ENCODE measurements at regions not wholly inside any gene's neighbourhood (a gene's known extent, or its start where the extent isn't known, plus 50 kb on each side); places are given as distances from the start of the nearest gene placed in this dataset.
"Not testable (repeated sequence)": the region's sequence is repeated elsewhere in the genome, so short reads cannot be mapped to it uniquely, and the experiment has no call there.

DNA sequence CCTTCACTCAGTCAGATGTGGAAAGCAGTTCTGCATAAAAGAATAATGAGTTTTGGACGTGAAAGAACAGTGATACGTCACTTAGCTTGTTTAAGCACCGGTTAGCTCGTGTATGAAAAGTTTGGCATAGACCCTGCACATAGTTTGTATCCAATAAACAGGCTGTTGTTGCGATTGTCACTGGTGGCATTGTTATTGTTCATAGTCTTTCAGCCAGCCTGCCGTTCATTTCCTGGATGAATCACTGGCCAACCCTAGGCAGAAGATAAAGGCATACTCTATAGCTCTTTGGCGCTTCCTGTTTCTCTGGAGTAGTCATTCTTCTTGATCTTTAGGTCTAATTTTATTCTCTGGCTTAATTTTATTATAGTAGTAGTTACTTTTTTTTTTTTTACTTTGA, 57.8 kb upstream of the ANKRD30A start:
- no peak for DNase-seq (ENCODE audit: low spot score)

DNA sequence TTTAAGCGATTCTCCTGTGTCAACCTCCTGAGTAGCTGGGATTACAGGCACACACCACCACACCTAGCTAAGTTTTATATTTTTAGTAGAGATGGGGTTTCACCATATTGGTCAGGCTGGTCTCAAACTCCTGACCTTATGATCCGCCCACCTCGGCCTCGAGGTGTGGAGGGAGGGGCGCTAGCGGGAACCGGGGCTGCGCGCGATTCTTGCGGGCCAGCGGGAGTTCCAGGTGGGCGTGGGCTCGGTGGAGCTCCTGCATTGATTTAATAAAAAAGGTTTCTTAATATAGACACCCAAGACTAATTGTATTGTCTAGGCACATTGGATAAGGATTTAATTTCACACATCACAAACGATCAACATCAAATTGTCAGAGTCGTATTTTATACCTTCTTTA, 63.1 kb upstream of the ANKRD30A start:
- DNase-seq (ENCODE audit: low spot score): not testable (repeated sequence)

DNA sequence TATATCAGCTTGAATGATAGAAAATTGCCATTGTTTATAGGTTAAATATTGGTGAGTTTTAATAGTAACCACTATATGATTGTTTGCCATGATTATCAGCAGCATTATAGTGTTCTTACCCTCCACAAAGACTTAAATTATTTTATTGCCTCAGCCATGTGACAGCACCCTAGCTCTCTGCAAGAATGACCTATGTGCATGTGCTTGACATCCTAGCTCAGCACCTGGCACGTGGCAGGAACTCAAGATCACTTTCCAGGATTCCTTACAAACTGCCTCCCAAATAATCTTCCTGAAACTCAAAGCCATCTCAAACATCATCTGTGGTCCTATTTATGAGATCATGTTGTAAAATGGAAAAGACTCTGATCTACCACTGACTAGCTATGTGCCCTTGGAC, 68.1 kb upstream of the ANKRD30A start:
- DNase-seq (ENCODE audit: low spot score): no peak

DNA sequence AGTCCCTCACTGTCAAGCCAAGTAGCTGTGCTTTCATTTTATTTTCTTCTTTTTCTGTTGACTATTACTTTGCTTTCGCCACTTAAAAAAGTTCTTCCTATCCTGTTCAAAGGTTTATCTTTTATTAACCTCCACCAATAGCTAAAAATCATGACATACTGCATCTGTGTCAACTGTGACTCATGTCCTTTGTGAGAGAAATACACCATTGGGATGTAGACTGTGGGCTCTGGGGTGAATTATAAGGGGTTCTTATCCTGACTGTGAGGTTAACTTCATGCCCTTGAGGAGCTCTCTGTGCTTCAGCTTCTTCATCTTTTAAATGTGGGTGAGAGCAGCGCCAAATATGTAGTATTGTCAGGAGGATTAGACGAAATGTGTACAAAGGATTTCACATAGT, 71.9 kb upstream of the ANKRD30A start:
- no peak for DNase-seq (ENCODE audit: low spot score)

DNA sequence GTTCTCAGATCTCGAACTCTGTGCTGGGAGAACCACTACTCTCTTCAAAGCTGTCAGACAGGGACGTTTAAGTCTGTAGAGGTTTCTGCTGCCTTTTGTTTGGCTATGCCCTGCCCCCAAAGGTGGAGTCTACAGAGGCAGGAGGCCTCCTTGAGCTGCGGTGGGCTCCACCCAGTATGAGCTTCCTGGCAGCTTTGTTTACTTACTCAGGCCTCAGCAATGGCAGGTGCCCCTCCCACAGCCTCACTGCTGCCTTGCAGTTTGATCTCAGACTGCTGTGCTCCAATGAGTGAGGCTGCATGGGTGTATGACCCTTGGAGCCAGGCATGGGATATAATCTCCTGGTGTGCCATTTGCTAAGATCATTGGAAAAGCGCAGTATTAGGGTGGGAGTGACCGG, 75.4 kb upstream of the ANKRD30A start:
- DNase-seq (ENCODE audit: low spot score): not testable (repeated sequence)

DNA sequence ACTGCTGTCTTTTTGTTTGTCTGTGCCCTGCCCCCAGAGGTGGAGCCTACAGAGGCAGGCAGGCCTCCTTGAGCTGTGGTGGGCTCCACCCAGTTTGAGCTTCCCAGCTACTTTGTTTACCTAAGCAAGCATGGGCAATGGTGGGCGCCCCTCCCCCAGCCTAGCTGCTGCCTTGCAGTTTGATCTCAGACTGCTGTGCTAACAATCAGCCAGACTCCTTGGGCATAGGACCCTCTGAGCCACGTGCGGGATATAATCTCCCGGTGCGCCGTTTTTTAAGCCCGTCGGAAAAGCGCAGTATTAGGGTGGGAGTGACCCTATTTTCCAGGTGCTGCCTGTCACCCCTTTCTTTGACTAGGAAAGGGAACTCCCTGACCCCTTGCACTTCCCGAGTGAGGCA, 81.1 kb upstream of the ANKRD30A start:
- DNase-seq (ENCODE audit: low spot score): not testable (repeated sequence)

DNA sequence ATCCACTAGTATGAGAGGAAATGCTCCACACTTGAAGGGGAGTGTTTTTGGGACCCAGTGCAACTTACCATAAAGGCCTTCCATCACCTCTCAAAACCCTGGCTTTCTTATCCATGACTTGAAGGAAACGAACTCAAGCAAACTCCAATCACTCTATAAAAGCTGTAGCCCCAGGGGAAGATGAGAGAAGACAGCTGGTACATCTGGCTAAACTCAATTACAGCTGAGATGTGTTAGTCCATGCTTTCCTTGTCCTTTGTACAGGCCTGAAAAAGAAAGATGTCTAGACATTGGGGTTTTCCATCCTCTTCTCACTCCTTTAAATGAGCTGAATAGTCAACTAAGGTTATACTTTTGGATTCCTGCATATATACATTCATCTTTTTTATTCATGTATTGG, 89.5 kb upstream of the ANKRD30A start:
- no peak for DNase-seq (ENCODE audit: low spot score)

DNA sequence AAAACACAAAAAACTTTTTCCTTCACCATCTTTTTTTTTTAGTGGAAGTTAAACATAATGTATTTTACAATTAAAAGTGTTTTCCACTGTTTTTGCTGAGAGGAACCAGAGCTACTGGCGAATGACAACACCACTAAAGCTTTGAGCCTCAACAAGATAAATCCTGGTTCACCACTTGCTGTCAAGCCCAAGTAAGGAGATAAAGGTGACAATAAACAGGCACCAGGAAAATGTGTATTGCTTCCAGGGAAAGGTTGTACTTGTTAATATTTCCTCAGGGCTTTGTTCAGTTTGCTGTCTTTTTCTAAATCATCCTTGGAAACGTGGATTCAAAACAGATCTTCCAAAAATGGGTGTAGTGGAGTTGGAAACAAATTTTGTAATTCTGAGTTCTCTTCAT, 109.9 kb upstream of the ANKRD30A start:
- DNase-seq (ENCODE audit: low spot score): no peak

DNA sequence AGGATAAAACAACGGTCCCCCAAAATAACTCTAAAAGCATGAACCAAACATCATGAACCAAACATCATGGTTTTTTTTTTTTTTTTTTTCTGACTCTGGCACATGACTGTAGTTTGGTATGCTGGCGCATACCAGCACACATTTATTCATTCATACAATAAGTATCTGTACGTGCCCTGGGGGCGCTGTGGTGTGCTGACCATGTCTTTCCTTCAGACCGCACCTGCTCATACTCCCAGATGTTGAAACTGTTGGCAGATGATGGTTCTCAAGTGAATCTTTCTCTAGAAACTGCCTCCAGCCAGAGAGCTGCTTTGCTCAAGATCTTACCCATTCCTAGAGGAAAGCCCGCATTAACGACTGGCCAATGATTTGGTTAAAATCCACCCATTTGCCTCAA, 114.7 kb upstream of the ANKRD30A start:
- DNase-seq (ENCODE audit: low spot score): no peak

DNA sequence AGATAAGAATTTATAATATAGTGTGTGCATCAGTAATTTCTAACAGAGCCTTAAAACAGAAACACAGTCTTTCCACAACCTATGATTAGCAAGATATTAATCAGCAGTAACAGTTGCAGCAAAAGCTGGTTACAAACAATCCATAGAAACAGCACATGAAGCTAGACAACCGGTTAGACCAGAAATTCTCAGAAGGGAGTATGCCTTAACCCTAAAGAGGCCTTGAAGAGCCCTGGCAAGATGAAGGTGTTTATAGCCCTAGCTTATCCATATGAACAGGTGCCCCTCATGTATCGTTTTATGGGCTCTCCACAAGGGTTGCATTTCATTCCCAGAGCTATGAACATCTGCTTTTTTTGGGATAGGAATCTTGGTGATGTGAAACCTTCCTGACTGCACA, 117.1 kb upstream of the ANKRD30A start:
- DNase-seq (ENCODE audit: low spot score): not testable (repeated sequence)

DNA sequence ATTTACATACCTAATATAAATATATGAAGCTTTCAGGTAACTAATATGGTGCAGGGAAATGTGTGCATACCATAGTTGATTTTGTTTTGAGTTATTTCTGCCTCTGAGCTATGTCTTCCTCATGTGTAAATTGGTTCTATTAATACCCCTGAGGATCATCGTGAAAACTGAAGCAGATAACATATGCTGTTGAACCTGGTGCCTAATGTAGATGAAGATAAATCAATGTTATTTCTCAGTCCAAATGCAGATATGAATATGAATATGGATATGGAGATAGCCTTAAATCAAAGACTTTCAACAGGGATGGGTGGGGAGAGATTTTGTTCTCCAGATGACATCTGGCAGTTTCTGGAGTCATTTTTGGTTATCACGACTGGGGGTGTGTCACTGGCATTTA, 122.3 kb upstream of the ANKRD30A start:
- DNase-seq (ENCODE audit: low spot score): no peak

DNA sequence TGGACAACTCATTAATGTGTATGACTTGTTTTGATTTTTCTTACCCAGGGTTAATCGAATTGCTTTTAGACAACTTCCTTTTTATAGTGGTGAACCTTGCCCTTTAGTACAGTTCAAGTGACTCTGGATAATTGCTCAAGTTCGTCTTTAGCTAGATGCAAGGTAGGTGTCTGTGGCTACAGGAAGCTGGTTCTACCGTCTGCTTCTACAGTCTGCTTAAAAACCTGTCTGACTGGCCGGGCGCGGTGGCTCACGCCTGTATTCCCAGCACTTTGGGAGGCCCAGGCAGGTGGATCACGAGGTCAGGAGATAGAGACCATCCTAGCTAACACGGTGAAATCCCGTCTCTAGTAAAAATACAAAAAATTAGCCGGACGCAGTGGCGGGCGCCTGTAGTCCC, 129.6 kb upstream of the ANKRD30A start:
- not testable (repeated sequence) for DNase-seq (ENCODE audit: low spot score)

DNA sequence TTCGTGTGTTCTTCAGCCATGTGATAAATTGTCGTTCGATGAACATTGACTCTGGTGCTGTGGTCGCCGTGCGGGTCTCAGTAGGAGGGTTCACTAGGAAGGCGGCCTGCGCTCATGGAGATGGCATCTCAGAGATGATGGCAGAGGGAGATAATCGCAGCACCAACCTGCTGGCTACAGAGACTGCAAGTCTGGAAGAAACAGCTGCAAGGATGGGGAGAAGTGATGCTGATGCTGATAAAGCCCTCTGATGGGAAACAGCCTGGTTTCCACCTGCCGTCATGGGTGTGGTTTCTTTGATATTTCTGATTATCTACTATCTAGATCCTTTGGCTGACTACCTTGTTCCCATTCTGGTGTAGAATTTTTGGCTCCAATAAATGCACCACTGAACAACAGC, 130.5 kb upstream of the ANKRD30A start:
- no peak for DNase-seq (ENCODE audit: low spot score)

DNA sequence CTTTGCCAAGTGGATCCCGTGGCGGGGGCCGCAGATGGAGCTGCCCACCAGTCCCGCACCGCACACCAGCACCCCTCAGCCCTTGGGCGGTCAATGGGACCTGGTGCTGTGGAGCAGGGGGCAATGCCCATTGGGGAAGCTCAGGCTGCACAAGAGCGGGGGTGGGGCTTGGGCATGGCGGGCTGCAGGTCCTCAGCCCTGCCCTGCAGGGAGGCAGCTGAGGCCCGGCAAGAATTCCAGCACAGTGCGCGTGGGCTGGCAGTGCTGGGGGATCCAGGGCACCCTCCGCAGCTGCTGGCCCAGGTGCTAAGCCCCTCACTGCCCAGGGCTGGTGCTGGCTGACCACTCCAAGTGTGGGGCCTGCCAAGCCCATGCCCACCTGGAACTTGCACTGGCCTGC, 136.2 kb upstream of the ANKRD30A start:
- no peak for DNase-seq (ENCODE audit: low spot score)

DNA sequence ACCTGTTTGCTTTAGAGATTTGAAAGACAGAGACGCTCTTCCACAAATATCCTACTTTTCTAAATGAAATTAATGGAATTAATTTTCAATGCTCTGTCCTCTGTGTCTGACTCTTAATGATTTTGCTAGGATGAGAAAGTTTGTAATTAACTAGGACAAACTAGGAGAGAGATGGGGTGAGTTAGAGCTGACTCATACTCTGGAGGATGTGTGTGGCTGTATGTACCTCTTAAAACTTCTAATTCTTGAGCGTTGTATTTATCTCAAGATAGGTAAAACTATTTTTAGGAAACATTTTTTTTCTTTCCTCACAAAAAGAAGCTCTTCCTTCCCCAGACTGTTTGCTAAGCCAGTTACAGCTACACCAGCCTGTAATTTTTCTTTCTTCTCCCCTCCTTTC, 178.8 kb upstream of the ANKRD30A start:
- DNase-seq (ENCODE audit: low spot score): no peak

DNA sequence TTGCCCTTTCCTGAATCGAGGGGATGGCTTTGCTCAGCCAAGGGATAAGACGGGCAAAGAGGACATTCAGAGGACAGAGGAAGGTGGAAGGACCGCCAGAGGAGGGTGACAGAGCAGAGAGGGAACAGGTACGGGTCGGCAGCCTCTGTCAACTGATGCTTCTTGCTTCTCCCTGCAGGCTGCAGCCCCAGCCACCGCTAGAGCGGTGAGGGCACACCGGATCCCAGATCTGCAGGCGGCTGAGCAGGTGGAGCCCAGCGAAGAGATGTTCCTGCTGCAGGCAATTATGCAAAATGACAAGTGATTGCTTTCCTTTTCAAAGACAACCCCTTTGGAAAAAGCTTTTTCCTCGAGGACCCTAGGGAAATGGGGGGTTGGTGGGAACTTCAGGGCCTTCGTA, 181.9 kb upstream of the ANKRD30A start:
- no peak for DNase-seq (ENCODE audit: low spot score)

DNA sequence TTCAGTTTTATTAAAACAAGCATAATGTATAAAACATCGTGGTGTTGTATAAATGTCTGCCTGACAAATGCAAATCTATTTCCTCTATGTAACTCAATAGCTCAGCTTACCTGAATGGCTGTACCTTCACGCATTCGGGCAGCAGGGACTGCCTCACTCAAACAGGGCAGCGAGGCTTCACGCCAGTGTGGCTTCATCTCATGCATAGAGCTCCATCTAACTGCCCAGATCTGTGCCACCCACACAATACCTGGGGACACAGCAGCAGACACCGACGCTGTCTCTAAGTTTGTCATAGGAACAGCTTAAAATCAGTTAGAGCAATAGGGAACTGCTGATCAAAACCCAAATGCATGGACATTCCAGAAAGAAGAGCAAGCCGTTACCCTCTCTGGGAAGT, 182.8 kb upstream of the ANKRD30A start:
- no peak for DNase-seq (ENCODE audit: low spot score)

DNA sequence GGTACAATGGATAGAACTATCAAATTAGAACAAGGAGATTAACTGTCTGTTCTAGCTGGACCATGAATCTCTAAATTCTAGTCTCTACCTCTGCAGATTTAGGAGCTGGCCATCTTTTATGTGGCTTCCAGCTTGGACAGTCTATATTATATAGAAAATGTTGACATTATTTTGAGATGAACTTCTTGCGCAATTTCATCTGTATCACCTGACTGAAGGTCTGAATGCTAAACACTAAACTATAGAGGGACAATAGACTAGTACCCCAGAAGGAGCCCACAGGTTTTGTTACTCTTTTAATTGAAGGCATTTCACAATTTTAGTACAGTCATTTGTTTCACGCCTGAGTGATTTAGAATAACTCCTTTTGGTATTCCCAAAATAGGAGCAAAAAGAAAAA, 222.4 kb upstream of the ANKRD30A start:
- no peak for DNase-seq (ENCODE audit: low spot score)

DNA sequence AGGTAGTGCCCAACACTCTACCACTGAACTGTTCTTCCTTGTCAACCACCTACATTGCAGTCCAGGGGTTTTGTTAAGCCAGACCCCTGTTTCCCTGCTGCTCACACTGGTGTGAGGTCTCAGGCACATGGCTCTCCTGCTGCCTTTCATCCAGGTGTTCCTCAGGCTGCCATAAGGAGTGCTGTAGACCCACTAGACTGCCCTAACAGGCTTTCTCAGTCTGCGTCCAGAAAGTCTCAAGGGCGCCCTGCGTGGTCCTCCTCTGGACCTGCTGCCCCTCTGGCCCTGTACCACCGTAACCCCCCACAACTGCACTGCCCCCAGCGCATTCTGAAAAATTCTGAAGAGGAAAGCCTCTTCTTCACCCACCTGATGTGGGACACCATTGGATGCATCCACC, 225.7 kb upstream of the ANKRD30A start:
- DNase-seq (ENCODE audit: low spot score): no peak

DNA sequence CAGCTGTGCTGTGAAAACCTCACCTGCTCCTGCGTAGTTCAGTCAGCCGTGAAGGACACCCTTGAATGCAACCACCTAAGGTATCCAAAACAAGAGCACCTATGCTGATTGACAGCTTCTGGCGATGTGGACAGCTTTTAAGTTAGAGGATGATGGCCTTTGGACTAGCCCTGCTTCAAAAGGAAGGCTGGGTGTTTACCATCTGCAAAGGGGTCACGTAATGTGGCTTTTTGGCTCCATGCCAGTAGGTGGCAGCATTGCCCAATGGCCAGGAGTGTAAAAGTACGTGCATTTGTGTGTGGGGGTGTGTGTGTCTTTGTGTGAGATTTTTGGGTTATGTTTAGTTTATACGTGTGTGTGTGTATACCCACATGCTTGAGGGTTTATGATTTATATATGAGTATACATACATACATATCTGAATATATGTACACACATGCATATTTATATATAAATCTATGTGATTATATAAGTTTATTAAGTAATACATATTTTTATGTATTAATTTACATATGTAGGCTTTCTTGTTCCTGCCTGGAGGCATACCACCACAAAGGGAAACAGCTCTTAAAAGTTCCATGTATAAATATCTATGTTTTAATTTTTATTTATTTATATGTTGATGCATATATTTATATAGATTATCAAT, 236.3 kb upstream of the ANKRD30A start:
- peak; percentile 37 for DNase-seq (ENCODE audit: low spot score)

DNA sequence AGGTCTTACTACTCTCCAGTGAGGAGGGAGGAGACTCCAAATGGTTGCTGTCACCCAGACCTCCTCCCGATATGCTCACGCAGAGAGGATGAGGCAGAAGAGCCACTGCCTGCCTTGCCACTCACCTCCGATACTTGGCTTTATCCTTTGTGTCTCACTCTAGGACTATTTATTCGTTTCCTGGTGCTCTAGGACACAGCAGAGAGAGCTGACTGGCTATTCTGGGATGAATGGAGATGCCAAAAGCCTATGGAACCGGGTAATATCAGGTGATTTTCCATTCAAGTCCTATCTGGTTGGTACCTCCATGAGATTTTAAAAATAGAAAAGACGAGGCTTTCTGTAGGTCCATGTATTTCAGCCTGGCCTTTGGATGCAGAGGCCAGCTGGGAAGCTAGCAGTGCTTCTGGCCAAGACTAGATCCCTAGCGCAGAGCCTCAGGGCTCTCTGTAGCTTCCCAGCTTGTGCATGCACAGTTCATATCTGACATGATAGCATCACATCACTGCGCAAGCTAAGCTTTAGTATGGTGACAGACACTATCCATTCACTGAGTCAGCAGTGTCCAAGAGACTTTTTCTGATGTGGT, 239.0 kb upstream of the ANKRD30A start:
- DNase-seq (ENCODE audit: low spot score): no peak

DNA sequence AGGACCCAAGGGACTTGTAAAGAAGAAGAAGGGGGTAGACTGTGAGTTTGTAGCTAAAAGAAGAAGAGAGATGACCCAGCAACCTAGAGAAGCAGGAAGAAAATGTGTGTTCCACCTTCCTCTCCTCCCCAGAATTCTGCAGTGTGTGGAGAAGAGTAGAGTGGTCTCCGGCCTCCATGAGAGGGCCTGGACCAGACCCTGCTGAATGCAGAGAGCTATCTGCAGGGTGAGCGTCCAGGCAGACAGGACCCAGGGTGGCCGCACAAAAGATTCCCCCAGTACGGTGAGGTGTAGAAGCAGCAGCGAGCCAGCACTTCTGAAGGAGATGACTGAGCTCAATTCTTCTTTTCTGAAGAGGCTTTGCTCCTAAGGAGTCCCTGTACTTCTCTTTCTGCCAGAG, 239.7 kb upstream of the ANKRD30A start:
- DNase-seq (ENCODE audit: low spot score): no peak

DNA sequence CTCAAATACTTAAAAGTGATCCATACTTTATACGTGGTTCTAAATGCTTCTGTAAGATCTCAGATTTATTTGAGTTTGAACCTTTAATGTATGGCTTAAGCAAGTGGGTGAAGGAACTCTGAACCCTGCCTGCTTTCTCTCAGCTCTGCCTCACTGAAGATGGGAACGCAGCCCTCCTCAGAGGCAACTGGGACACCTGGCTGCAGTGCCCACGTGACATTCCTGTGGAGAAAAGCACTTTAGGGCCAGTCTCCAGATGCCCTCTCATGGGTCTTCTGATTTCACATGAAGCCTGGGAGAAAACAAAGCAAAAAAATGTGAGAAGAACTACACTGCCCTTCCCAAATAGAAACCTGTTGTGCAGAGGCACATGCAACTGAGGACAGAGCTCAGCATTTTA, 242.6 kb upstream of the ANKRD30A start:
- DNase-seq (ENCODE audit: low spot score): no peak

DNA sequence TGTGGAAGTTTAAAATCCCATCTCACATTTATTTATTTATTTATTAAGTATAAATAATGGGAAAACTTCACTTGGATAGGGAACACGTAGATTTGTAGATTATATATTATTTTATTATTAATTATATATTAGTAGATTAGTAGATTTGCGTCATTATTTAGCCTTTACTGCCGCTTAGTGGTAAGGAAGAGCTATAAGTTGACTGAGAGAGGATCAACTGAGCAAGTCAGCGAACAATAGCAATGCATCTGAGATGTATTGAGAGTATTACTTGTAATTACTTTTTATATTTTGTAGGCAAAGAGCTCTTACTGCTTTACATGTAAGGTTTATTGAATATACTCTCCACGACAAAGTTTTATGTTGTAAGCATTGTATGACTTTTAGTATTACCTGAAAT, 244.5 kb upstream of the ANKRD30A start:
- peak; percentile 28 for DNase-seq (ENCODE audit: low spot score)

Data from Ammon's horn (tissue), 1 donor.